K562 (cell line): ENCODE measurements at regions not wholly inside any gene's neighbourhood (a gene's known extent, or its start where the extent isn't known, plus 50 kb on each side); places are given as distances from the start of the nearest gene placed in this dataset.

Source experiments
- ATAC-seq: fragments of 200-7000 bp; cut with Tn5 transposase; 3 replicates; pipeline ENCODE4 v1.9.1; 2020; ENCODE audit warnings: moderate library complexity
- BruUV-seq: library from RNA; stranded (reverse); fragments of 400-500 nt; replicated peaks from 2 replicates; lab custom pipeline; 2021; lab: Mats Ljungman, UMichigan
- CTCF ChIA-PET: fragments of 300-600 bp; formaldehyde crosslinking; extraction: SDS; loops from one replicate; lab custom pipeline; 2021; ENCODE audit warnings: low intra/inter-chr PET ratio; lab: Yijun Ruan, JAX
- POLR2A ChIA-PET: fragments of 300-600, 350-650 bp; sonication (Branson Sonifier 250); formaldehyde crosslinking; extraction: SDS; loops from one replicate; lab custom pipeline; 2021; ENCODE audit warnings: antibody characterized with exemption, inconsistent platforms; lab: Yijun Ruan, JAX
- DNase-seq, 4 experiments: peaks; one replicate each; pipeline versions ENCODE4 v3.0.0 to v3.0.0-alpha.2; 2011 to 2018; ENCODE audit warnings: low spot score in 3 of 4, mixed read lengths in 3 of 4; ENCODE audit errors: extremely low read depth in 1 of 4
- FAIRE-seq: peaks from 2 replicates; lab custom pipeline; 2011; peaks lifted over from hg19 to GRCh38; lab: Jason Lieb, UNC
- H2AFZ ChIP-seq: 2 replicates; pipeline ENCODE4 v1.6.0; 2011; ENCODE audit warnings: low read depth, low read length, control low read depth, inconsistent platforms
- H3K27ac ChIP-seq: fragments of 200-600 bp; 3 replicates; pipeline ENCODE4 v1.8.0; 2011; ENCODE audit warnings: low read depth, mild to moderate bottlenecking, control low read depth, inconsistent platforms, low read length, moderate library complexity, mixed read lengths; ENCODE audit errors: extremely low read depth
- H3K27me3 ChIP-seq, 2 experiments: fragments of 300-600 bp in 1 of 2; 2 replicates in 1 of 2; 3 replicates in 1 of 2; pipeline versions ENCODE4 v1.6.0 to v1.8.0; 2011; ENCODE audit warnings: inconsistent platforms in 2 of 2, low read length in 2 of 2, mild to moderate bottlenecking in 1 of 2, mixed read lengths in 1 of 2, moderate library complexity in 1 of 2; ENCODE audit not compliant: control insufficient read depth in 2 of 2, insufficient read depth in 2 of 2
- H3K36me3 ChIP-seq: fragments of 300-600 bp; 3 replicates; pipeline ENCODE4 v1.8.0; 2011; ENCODE audit warnings: mild to moderate bottlenecking, low read length, inconsistent platforms; ENCODE audit not compliant: control insufficient read depth, insufficient read depth
- H3K4me1 ChIP-seq, 2 experiments: fragments of 200-600 bp in 1 of 2; replicated peaks in 1 of 2; 2 replicates in 1 of 2; 3 replicates in 1 of 2; pipeline versions ENCODE4 v1.5.1 to v1.8.0; 2011; ENCODE audit warnings: inconsistent platforms in 2 of 2, low read length in 2 of 2, mild to moderate bottlenecking in 1 of 2, mixed read lengths in 1 of 2, moderate library complexity in 1 of 2; ENCODE audit not compliant: control insufficient read depth in 2 of 2, insufficient read depth in 2 of 2
- H3K4me2 ChIP-seq: 2 replicates; pipeline ENCODE4 v1.6.1; 2011; ENCODE audit warnings: low read length, control low read depth, inconsistent platforms, mixed read lengths; ENCODE audit not compliant: insufficient read depth
- H3K4me3 ChIP-seq: fragments of 200-600 bp; sonication (generic), shearing (Covaris generic); 2 replicates; pipeline ENCODE4 v1.5.1; 2016; ENCODE audit warnings: control low read depth, inconsistent platforms
- H3K79me2 ChIP-seq: fragments of 200-600 bp; 3 replicates; pipeline ENCODE4 v1.8.0; 2011; ENCODE audit warnings: low read length, inconsistent platforms; ENCODE audit not compliant: control insufficient read depth, insufficient read depth
- H3K9ac ChIP-seq, 2 experiments: 2 replicates each; pipeline versions ENCODE4 v1.6.0 to v1.6.1; 2011; ENCODE audit warnings: low read depth in 2 of 2, low read length in 2 of 2, control low read depth in 1 of 2, inconsistent platforms in 1 of 2, mild to moderate bottlenecking in 1 of 2, mixed read lengths in 1 of 2; ENCODE audit not compliant: insufficient read depth in 1 of 2
- H3K9me1 ChIP-seq: one replicate; pipeline ENCODE4 v1.6.0; 2011; ENCODE audit warnings: inconsistent platforms, mild to moderate bottlenecking, low read length, moderate library complexity; ENCODE audit not compliant: control insufficient read depth, insufficient read depth
- H3K9me3 ChIP-seq: replicated peaks from 2 replicates; pipeline ENCODE4 v1.5.1; 2011; ENCODE audit warnings: low read depth, low read length, inconsistent platforms; ENCODE audit not compliant: control insufficient read depth, insufficient read depth
- H4K20me1 ChIP-seq: replicated peaks from 2 replicates; pipeline ENCODE4 v1.6.1; 2011; ENCODE audit warnings: low read length, inconsistent platforms, mixed read lengths; ENCODE audit not compliant: control insufficient read depth, insufficient read depth
- CSDE1 ChIP-seq, 2 experiments: fragments of 450-650 bp; IDR thresholded peaks; 2 replicates each; pipeline ENCODE4 v1.6.1; 2016; ENCODE audit warnings: mild to moderate bottlenecking in 1 of 2
- FOXM1 ChIP-seq, 2 experiments: fragments of 450-650 bp in 1 of 2; sonication (generic) in 1 of 2; formaldehyde crosslinking in 1 of 2; IDR thresholded peaks; 2 replicates each; pipeline versions ENCODE4 v1.6.1 to v1.9.0; 2017 to 2022; ENCODE audit warnings: low read depth in 2 of 2, mild to moderate bottlenecking in 2 of 2, missing genetic modification reagents in 1 of 2, moderate library complexity in 1 of 2
- HMGN3 ChIP-seq: IDR thresholded peaks from 2 replicates; pipeline ENCODE4 v1.6.1; 2011; ENCODE audit warnings: borderline replicate concordance, low read depth, mild to moderate bottlenecking, mixed read lengths, low read length; ENCODE audit not compliant: insufficient read length; ENCODE audit errors: extremely low read depth
- MAFF ChIP-seq: IDR thresholded peaks from 2 replicates; pipeline ENCODE4 v1.6.1; 2012; ENCODE audit warnings: low read length, improper control_type of control experiment
- MCM5 ChIP-seq: fragments of 450-650 bp; IDR thresholded peaks from 2 replicates; pipeline ENCODE4 v1.6.1; 2016; ENCODE audit warnings: low read depth
- MYNN ChIP-seq, 2 experiments: sonication (generic); formaldehyde crosslinking in 1 of 2; IDR thresholded peaks; 2 replicates each; pipeline versions ENCODE4 v1.5.0 to v1.6.1; 2016 to 2020; ENCODE audit warnings: antibody characterized with exemption in 1 of 2, missing genetic modification reagents in 1 of 2
- NR3C1 ChIP-seq: sonication (generic); formaldehyde crosslinking; IDR thresholded peaks from 2 replicates; pipeline ENCODE4 v1.8.1; 2022; ENCODE audit warnings: missing genetic modification reagents
- SMAD2 ChIP-seq: fragments of 150-350 bp; IDR thresholded peaks from 2 replicates; pipeline ENCODE4 v1.6.1; 2014; ENCODE audit warnings: low read depth, mild to moderate bottlenecking, low read length
- TEAD1 ChIP-seq, 2 experiments: fragments of 450-650 bp in 1 of 2; sonication (generic) in 1 of 2; formaldehyde crosslinking; IDR thresholded peaks; 2 replicates each; pipeline versions ENCODE4 v1.4.0 to v1.8.0; 2020 to 2022; ENCODE audit warnings: mild to moderate bottlenecking in 2 of 2, missing genetic modification reagents in 1 of 2
- U2AF1 ChIP-seq: fragments of 200-400 bp; formaldehyde crosslinking; optimal IDR thresholded peaks from 2 replicates; pipeline ENCODE3; 2017; ENCODE audit warnings: mild to moderate bottlenecking, low read depth, low read length, moderate library complexity
- ZBTB2 ChIP-seq: fragments of 450-650 bp; IDR thresholded peaks from 2 replicates; pipeline ENCODE4 v1.6.1; 2016; ENCODE audit warnings: antibody characterized with exemption
- ZFX ChIP-seq: sonication (generic); formaldehyde crosslinking; IDR thresholded peaks from 2 replicates; pipeline ENCODE4 v1.8.0; 2022; ENCODE audit warnings: mild to moderate bottlenecking, missing genetic modification reagents, moderate library complexity
- ZNF280A ChIP-seq: fragments of 450-650 bp; IDR thresholded peaks from 2 replicates; pipeline ENCODE4 v1.6.1; 2018; ENCODE audit warnings: mild to moderate bottlenecking, low read depth; ENCODE audit not compliant: partially characterized antibody
- ZNF79 ChIP-seq: fragments of 250-450 bp; sonication (Bioruptor Pico); IDR thresholded peaks from 2 replicates; pipeline ENCODE4 v1.4.0; 2020; ENCODE audit warnings: low read depth, mild to moderate bottlenecking, moderate library complexity
- WGBS: fragments of 100-300 bp; shearing (Covaris generic); methylation state at CpG from one replicate; pipeline ENCODE4 v1.1.6; 2016; ENCODE audit warnings: low coverage, mixed read lengths; ENCODE audit not compliant: insufficient coverage; ENCODE audit errors: missing lambda C conversion rate; 5-methylcytosine and 5-hydroxymethylcytosine counted together
- in situ Hi-C: fragments of 300-500 bp; cut with MboI; formaldehyde crosslinking; loops from 4 replicates; pipeline ENCODE4 v1.15.0; 2018; ENCODE audit warnings: inconsistent platforms, mixed read lengths
- intact Hi-C: fragments of 100-400 bp; cut with micrococcal nuclease; formaldehyde crosslinking; loops from 2 replicates; pipeline ENCODE4 v1.14.2; 2022

- FAIRE-seq: no peak
- Histone ChIP-seq H3K4me3 (no peak overlapping the region), H3K4me1 (no peaks in the 10 kb centered on the region), H3K9me1 (no peaks in the 10 kb centered on the region), H3K27ac (no peak overlapping the region), H3K27me3 (peaks cover 2 to 4% of the 10 kb centered on the region in 2 experiments; a peak in 2 of 5 replicates), H3K9me3 (no peaks in the 10 kb centered on the region), H3K36me3 (no peaks in the 10 kb centered on the region), H3K9ac (no peak overlapping the region), H2AFZ (no peak overlapping the region), H3K4me2 (no peak overlapping the region), H3K79me2 (no peaks in the 10 kb centered on the region), H4K20me1 (0 out of 2 replicates have a peak, but pooled peaks cover 4% of the 10 kb centered on the region)
- TF ChIP-seq SMAD2: no peak
- TF ChIP-seq CSDE1 (IDR thresholded peaks at IDR 0.05): no peak
- TF ChIP-seq U2AF1: no peak
- no peak for TF ChIP-seq MCM5
- no peak for TF ChIP-seq ZFX (CRISPR knock-in tag)
- TF ChIP-seq MAFF: no peak
- TF ChIP-seq FOXM1 (IDR thresholded peaks at IDR 0.05; ENCODE audit: low read depth): no peak
- no peak for TF ChIP-seq FOXM1 (CRISPR knock-in tag; IDR thresholded peaks at IDR 0.05; ENCODE audit: low read depth)
- no peak for TF ChIP-seq ZNF79 (CRISPR knock-in tag)
- TF ChIP-seq MYNN (IDR thresholded peaks at IDR 0.05): no peak
- no peak for TF ChIP-seq MYNN (CRISPR knock-in tag; IDR thresholded peaks at IDR 0.05)
- TF ChIP-seq ZBTB2: no peak
- TF ChIP-seq ZNF280A: no peak
- no peak for TF ChIP-seq TEAD1 (CRISPR knock-in tag; IDR thresholded peaks at IDR 0.05)
- no peak for TF ChIP-seq NR3C1
- no peak for TF ChIP-seq HMGN3
- in situ Hi-C loops: no loop called here
- BruUV-seq: no TSS peak
- intact Hi-C loops: no loop called here
- POLR2A ChIA-PET: no interaction called here
- ATAC-seq: no peak
- 11% methylated on average over 6 of the region's 6 CpGs for WGBS
- no peak for DNase-seq
- CTCF ChIA-PET: no interaction called here
Measured at GRCh38 chr3:56979791-56980190, 80.7 kb upstream of the SPATA12 start.
